ENCODE measurements at regions not wholly inside any gene's neighbourhood (a gene's known extent, or its start where the extent isn't known, plus 50 kb on each side); places are given as distances from the start of the nearest gene placed in this dataset.

- H3K9me2 ChIP-seq (replicated peaks; ENCODE audit: control insufficient read depth, low read length) = no peaks in the 10 kb centered on the region
- H3K9me3 ChIP-seq (ENCODE audit: control insufficient read depth, insufficient read depth, low read length) = no peaks in the 10 kb centered on the region
- no peaks in the 10 kb centered on the region for H3K27me3 ChIP-seq (ENCODE audit: control insufficient read depth, low read length)
- H4K20me1 ChIP-seq (ENCODE audit: control insufficient read depth, insufficient read depth, low read depth, low read length) = no peaks in the 10 kb centered on the region
- H3K27ac ChIP-seq (ENCODE audit: low read depth, low read length) = no peak overlapping the region
- TF ChIP-seq, protein P1, sequence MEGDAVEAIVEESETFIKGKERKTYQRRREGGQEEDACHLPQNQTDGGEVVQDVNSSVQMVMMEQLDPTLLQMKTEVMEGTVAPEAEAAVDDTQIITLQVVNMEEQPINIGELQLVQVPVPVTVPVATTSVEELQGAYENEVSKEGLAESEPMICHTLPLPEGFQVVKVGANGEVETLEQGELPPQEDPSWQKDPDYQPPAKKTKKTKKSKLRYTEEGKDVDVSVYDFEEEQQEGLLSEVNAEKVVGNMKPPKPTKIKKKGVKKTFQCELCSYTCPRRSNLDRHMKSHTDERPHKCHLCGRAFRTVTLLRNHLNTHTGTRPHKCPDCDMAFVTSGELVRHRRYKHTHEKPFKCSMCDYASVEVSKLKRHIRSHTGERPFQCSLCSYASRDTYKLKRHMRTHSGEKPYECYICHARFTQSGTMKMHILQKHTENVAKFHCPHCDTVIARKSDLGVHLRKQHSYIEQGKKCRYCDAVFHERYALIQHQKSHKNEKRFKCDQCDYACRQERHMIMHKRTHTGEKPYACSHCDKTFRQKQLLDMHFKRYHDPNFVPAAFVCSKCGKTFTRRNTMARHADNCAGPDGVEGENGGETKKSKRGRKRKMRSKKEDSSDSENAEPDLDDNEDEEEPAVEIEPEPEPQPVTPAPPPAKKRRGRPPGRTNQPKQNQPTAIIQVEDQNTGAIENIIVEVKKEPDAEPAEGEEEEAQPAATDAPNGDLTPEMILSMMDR (IDR thresholded peaks at IDR 0.05; ENCODE audit: low read depth, low read length, poor library complexity, severe bottlenecking) = no peak
- no peak for TF ChIP-seq EZH2phosphoT487 (IDR thresholded peaks at IDR 0.05; ENCODE audit: borderline replicate concordance, low read length)
- no peaks in the 10 kb centered on the region for H3F3A ChIP-seq (ENCODE audit: control insufficient read depth, insufficient read depth)
- no peak overlapping the region for H3K4me3 ChIP-seq (ENCODE audit: low read length)
- no peak overlapping the region for H3K4me2 ChIP-seq (ENCODE audit: low read length)
- no peaks in the 10 kb centered on the region for H3K4me1 ChIP-seq (ENCODE audit: control insufficient read depth, low read length)
- no peaks in the 10 kb centered on the region for H3K36me3 ChIP-seq (ENCODE audit: control insufficient read depth, low read length)
- H3K79me2 ChIP-seq (ENCODE audit: control insufficient read depth, low read length) = no peaks in the 10 kb centered on the region
Measured at GRCh38 chr1:166300767-166301166, 134.0 kb upstream of the FAM78B start.

GRCh38 chr1:166302989-166303758, 136.4 kb upstream of the FAM78B start:
- H3K9me2 ChIP-seq (replicated peaks; ENCODE audit: control insufficient read depth, low read length) = no peaks in the 10 kb centered on the region
- no peak overlapping the region for H3K4me2 ChIP-seq (ENCODE audit: low read length)
- H3F3A ChIP-seq (ENCODE audit: control insufficient read depth, insufficient read depth) = no peaks in the 10 kb centered on the region
- no peaks in the 10 kb centered on the region for H3K9me3 ChIP-seq (ENCODE audit: control insufficient read depth, insufficient read depth, low read length)
- no peak overlapping the region for H3K27ac ChIP-seq (ENCODE audit: low read depth, low read length)
- H3K4me1 ChIP-seq (ENCODE audit: control insufficient read depth, low read length) = no peaks in the 10 kb centered on the region
- H3K4me3 ChIP-seq (ENCODE audit: low read length) = no peak overlapping the region
- H3K36me3 ChIP-seq (ENCODE audit: control insufficient read depth, low read length) = no peaks in the 10 kb centered on the region
- no peaks in the 10 kb centered on the region for H4K20me1 ChIP-seq (ENCODE audit: control insufficient read depth, insufficient read depth, low read depth, low read length)
- H3K27me3 ChIP-seq (ENCODE audit: control insufficient read depth, low read length) = no peaks in the 10 kb centered on the region
- TF ChIP-seq, protein P1 (IDR thresholded peaks at IDR 0.05; ENCODE audit: low read depth, low read length, poor library complexity, severe bottlenecking) = no peak
- TF ChIP-seq EZH2phosphoT487 (IDR thresholded peaks at IDR 0.05; ENCODE audit: borderline replicate concordance, low read length) = no peak
- no peaks in the 10 kb centered on the region for H3K79me2 ChIP-seq (ENCODE audit: control insufficient read depth, low read length)

DNA sequence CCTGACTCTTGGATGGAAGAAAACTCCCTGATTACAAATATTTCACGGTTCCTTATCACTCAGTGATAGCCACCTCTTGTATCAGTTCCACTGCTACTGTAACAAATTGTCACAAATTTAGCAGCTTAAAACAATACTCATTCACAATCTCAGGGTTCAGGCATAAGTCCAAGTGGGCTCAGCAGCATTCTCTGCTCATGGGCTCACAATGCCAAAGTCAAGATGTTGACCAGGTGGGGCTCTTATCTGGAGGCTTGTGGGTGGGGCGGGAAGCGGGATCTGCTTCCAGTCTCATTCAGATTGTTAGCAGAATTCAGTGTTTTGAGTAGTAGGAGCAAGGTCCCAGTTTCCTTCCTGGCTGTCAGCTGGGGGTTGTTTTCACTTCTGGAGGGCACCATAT, 137.3 kb upstream of the FAM78B start:
- TF ChIP-seq EZH2phosphoT487 (IDR thresholded peaks at IDR 0.05; ENCODE audit: borderline replicate concordance, low read length) = no peak
- TF ChIP-seq, protein P1 (IDR thresholded peaks at IDR 0.05; ENCODE audit: low read depth, low read length, poor library complexity, severe bottlenecking) = no peak
- Histone ChIP-seq H3K4me1 (ENCODE audit: control insufficient read depth, low read length) (no peaks in the 10 kb centered on the region), H3K4me2 (ENCODE audit: low read length) (no peak overlapping the region), H3F3A (ENCODE audit: control insufficient read depth, insufficient read depth) (no peaks in the 10 kb centered on the region), H4K20me1 (ENCODE audit: control insufficient read depth, insufficient read depth, low read depth, low read length) (no peaks in the 10 kb centered on the region), H3K79me2 (ENCODE audit: control insufficient read depth, low read length) (no peaks in the 10 kb centered on the region), H3K9me2 (replicated peaks; ENCODE audit: control insufficient read depth, low read length) (no peaks in the 10 kb centered on the region), H3K27me3 (ENCODE audit: control insufficient read depth, low read length) (no peaks in the 10 kb centered on the region), H3K4me3 (ENCODE audit: low read length) (no peak overlapping the region), H3K36me3 (ENCODE audit: control insufficient read depth, low read length) (no peaks in the 10 kb centered on the region), H3K9me3 (ENCODE audit: control insufficient read depth, insufficient read depth, low read length) (no peaks in the 10 kb centered on the region), H3K27ac (ENCODE audit: low read depth, low read length) (no peak overlapping the region)
